ENCODE measurements at regions not wholly inside any gene's neighbourhood (a gene's known extent, or its start where the extent isn't known, plus 50 kb on each side); places are given as distances from the start of the nearest gene placed in this dataset.

DNA sequence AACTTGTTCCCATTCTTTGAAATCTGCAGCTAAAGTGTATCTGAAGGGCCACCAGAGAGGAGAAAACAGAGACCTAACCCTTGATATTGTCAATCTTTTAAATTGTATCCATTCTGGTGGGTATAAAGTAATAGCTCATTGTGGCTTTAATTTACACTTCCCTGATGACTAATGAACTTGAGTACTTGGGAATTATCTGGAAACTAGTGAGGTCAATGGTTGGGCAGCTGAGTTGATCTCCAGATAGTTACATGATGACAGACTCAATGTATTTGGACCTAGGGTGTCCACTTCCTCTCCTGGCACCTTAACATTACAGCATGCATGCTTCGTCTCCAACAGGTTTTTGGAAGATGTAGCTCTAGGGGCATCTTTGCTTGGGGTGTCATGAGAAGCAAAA lies 195.2 kb downstream of the PDCD6IP start:
- no peak for TF ChIP-seq POLR2A (IDR thresholded peaks at IDR 0.05)
- no peak for TF ChIP-seq CTCF (IDR thresholded peaks at IDR 0.05)

Data from Peyer's patch (tissue), 4 donors.